Breast epithelium (tissue), 3 donors: ENCODE measurements at regions not wholly inside any gene's neighbourhood (a gene's known extent, or its start where the extent isn't known, plus 50 kb on each side); places are given as distances from the start of the nearest gene placed in this dataset.

Source experiments
- POLR2A ChIP-seq: fragments of 450-650 bp; IDR thresholded peaks from one replicate; pipeline ENCODE4 v1.6.1; 2016; ENCODE audit warnings: antibody characterized with exemption, mild to moderate bottlenecking, moderate library complexity
- TF ChIP-seq, protein P1 (sequence below), 3 donors: fragments of 450-650 bp; IDR thresholded peaks; one replicate each; pipeline ENCODE4 v1.5.1; 2016 to 2017; ENCODE audit warnings: antibody characterized with exemption in 3 of 3, mild to moderate bottlenecking in 3 of 3, moderate library complexity in 3 of 3

DNA sequence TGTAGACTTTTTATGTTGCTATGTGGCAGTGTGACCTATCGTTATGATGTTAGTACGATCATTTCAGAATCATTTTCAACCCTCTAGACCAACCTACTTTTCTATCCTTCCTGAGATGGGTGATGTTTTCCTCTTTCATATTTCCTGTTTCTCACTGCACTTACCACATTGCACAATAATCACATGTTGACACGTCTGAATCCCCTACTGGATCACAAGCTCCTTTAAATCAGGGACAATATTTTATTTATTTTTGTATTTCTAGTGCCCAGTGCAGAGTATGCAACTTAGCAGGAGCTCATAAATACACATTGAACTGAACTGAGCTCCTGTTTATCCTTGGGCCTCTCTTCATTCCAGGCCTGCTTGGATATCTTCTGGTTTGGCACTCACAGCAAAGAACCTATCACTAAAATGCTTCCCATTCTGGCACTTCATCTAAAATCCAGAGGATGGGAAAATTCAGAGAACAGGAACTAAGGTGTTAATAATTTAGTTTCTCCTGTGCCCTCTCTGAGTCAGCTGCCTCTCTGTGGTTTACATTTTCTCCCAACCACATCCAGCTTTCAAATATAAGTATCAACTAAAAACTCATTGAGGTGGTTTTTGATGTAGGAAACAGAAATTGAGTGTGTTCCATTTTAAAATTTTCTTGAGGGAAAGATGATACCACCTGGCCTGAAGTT lies 69.4 kb upstream of the DYRK2 start:
- TF ChIP-seq, protein P1, sequence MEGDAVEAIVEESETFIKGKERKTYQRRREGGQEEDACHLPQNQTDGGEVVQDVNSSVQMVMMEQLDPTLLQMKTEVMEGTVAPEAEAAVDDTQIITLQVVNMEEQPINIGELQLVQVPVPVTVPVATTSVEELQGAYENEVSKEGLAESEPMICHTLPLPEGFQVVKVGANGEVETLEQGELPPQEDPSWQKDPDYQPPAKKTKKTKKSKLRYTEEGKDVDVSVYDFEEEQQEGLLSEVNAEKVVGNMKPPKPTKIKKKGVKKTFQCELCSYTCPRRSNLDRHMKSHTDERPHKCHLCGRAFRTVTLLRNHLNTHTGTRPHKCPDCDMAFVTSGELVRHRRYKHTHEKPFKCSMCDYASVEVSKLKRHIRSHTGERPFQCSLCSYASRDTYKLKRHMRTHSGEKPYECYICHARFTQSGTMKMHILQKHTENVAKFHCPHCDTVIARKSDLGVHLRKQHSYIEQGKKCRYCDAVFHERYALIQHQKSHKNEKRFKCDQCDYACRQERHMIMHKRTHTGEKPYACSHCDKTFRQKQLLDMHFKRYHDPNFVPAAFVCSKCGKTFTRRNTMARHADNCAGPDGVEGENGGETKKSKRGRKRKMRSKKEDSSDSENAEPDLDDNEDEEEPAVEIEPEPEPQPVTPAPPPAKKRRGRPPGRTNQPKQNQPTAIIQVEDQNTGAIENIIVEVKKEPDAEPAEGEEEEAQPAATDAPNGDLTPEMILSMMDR (IDR thresholded peaks at IDR 0.05) = no peak
- TF ChIP-seq POLR2A = no peak
